Esophagus muscularis mucosa (tissue), 4 donors: ENCODE measurements at regions not wholly inside any gene's neighbourhood (a gene's known extent, or its start where the extent isn't known, plus 50 kb on each side); places are given as distances from the start of the nearest gene placed in this dataset.

Experiments used
- DNase-seq: peaks from one replicate; pipeline ENCODE4 v3.0.0-alpha.2; 2017; ENCODE audit errors: extremely low spot score
- H3K27ac ChIP-seq, 4 donors: fragments of 200-600 bp; sonication (generic); replicated peaks in 1 of 4; 1 replicate in 3 of 4; 2 replicates in 1 of 4; pipeline ENCODE4 v1.5.1; 2016 to 2019; ENCODE audit warnings: mild to moderate bottlenecking in 1 of 4
- H3K27me3 ChIP-seq, 4 donors: fragments of 200-600 bp; sonication (generic); one replicate each; pipeline versions ENCODE4 v1.5.1 to v1.6.0; 2016 to 2019
- H3K36me3 ChIP-seq, 4 donors: fragments of 200-600 bp; sonication (generic); one replicate each; pipeline ENCODE4 v1.5.1; 2016 to 2019
- H3K4me1 ChIP-seq, 4 donors: fragments of 200-600 bp; sonication (generic); one replicate each; pipeline ENCODE4 v1.5.1; 2016 to 2019
- H3K4me3 ChIP-seq, 4 donors: fragments of 200-600 bp; sonication (generic); 1 replicate in 2 of 4; 2 replicates in 2 of 4; pipeline ENCODE4 v1.5.1; 2016 to 2019; ENCODE audit warnings: mild to moderate bottlenecking in 4 of 4, moderate library complexity in 1 of 4
- H3K9me3 ChIP-seq, 4 donors: fragments of 200-600 bp; sonication (generic); 1 replicate in 3 of 4; 2 replicates in 1 of 4; pipeline ENCODE4 v1.5.1; 2016 to 2019
- EP300 ChIP-seq: sonication (generic); formaldehyde crosslinking; IDR thresholded peaks from one replicate; pipeline ENCODE4 v1.6.1; 2017; ENCODE audit warnings: antibody characterized with exemption
- POLR2A ChIP-seq: fragments of 450-650 bp; IDR thresholded peaks from one replicate; pipeline ENCODE4 v1.6.1; 2017; ENCODE audit warnings: antibody characterized with exemption, moderate library complexity, mild to moderate bottlenecking, low read depth
- POLR2AphosphoS5 ChIP-seq, 2 donors: sonication (generic); formaldehyde crosslinking; IDR thresholded peaks; one replicate each; pipeline ENCODE4 v1.6.1; 2017; ENCODE audit warnings: antibody characterized with exemption in 2 of 2
- WGBS: methylation state at CpG from one replicate; pipeline ENCODE4 v1.1.5; 2018; 5-methylcytosine and 5-hydroxymethylcytosine counted together
- intact Hi-C: fragments of 100-400 bp; cut with DNase I; formaldehyde crosslinking; loops from one replicate; pipeline ENCODE4 v1.15.1; 2023
- TF ChIP-seq, protein P1 (sequence below), 3 experiments: fragments of 200-600 bp in 2 of 3; fragments of 450-650 bp in 1 of 3; sonication (generic) in 2 of 3; IDR thresholded peaks; one replicate each; pipeline ENCODE4 v1.5.1; 2017 to 2019; ENCODE audit warnings: antibody characterized with exemption in 3 of 3, mild to moderate bottlenecking in 2 of 3, moderate library complexity in 1 of 3

DNA sequence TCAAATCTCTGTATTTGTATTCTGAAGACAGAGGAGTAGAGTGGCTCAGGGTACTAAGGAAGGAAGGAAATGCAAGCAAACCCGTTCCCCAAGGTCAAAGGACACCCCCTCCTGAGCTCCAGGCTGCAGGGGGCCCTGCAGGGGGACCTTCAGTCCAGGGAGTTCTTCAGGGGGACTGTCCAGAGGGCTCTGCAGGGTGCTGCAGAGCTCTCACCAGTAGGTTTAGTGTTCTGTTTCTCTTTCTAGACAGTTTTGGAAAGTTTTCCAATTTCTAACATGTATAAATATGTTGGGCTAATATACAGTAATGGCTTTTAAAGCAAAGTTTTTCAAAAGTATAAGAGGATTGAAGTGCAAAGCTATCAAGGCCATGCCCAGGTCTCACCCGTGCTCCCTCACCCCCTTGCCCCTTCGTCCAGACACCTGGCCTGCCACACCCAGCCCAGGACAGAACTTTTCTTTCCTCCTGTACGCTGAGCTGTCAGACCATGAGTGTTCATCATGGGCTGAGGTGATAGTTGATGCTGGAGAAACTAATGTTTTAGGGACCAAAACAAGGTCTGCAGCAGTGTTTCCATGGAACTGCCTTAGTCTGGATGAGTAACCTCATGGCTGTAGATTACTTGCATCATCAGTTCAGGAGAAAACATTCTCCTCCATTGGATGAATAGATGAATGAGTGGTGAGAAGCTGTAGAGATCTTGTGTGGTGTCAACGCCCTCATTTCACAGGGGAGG lies 134.2 kb downstream of the GLI2 start:
- intact Hi-C loops, result loop anchor here (5.0 kb wide), 1 partner anchor 133 kb away; the partner anchor contains the start of gene GLI2
- Histone ChIP-seq H3K4me3 (no peak overlapping the region), H3K4me1 (peaks cover 12 to 70% (median 53%) of the 10 kb centered on the region in 4 donors), H3K9me3 (no peaks in the 10 kb centered on the region), H3K27ac (no peak overlapping the region), H3K27me3 (no peaks in the 10 kb centered on the region), H3K36me3 (no peaks in the 10 kb centered on the region)
- TF ChIP-seq, protein P1, sequence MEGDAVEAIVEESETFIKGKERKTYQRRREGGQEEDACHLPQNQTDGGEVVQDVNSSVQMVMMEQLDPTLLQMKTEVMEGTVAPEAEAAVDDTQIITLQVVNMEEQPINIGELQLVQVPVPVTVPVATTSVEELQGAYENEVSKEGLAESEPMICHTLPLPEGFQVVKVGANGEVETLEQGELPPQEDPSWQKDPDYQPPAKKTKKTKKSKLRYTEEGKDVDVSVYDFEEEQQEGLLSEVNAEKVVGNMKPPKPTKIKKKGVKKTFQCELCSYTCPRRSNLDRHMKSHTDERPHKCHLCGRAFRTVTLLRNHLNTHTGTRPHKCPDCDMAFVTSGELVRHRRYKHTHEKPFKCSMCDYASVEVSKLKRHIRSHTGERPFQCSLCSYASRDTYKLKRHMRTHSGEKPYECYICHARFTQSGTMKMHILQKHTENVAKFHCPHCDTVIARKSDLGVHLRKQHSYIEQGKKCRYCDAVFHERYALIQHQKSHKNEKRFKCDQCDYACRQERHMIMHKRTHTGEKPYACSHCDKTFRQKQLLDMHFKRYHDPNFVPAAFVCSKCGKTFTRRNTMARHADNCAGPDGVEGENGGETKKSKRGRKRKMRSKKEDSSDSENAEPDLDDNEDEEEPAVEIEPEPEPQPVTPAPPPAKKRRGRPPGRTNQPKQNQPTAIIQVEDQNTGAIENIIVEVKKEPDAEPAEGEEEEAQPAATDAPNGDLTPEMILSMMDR (IDR thresholded peaks at IDR 0.05), result no peak
- no peak for TF ChIP-seq POLR2AphosphoS5 (IDR thresholded peaks at IDR 0.05)
- no peak for TF ChIP-seq POLR2A
- no peak for TF ChIP-seq EP300
- no peak for DNase-seq
- 72% methylated on average over 5 of the region's 5 CpGs for WGBS

DNA sequence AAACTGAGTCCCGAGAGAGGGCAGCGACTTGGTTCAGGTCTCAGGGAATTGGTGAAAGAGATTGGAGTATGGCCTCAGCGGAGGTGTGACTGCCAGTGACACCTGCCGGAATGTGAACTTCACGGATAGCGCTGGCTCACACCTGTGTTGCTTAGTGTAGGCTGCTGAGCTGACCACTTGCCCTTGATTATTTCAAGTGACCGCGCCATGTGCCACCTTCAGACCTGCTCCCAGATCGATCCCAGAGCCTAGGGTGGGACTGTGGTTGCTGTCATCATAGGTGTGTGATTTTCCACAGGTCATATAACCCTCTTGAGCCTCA lies 134.8 kb downstream of the GLI2 start:
- DNase-seq, result no peak
- peaks cover 12 to 70% (median 54%) of the 10 kb centered on the region in 4 donors for H3K4me1 ChIP-seq
- H3K4me3 ChIP-seq, result no peak overlapping the region
- H3K36me3 ChIP-seq, result no peaks in the 10 kb centered on the region
- TF ChIP-seq, protein P1 (IDR thresholded peaks at IDR 0.05), result no peak
- TF ChIP-seq POLR2A, result no peak
- TF ChIP-seq EP300, result no peak
- TF ChIP-seq POLR2AphosphoS5 (IDR thresholded peaks at IDR 0.05), result no peak
- no peaks in the 10 kb centered on the region for H3K9me3 ChIP-seq
- H3K27ac ChIP-seq, result no peak overlapping the region
- 94% methylated on average over 9 of the region's 9 CpGs for WGBS
- no peaks in the 10 kb centered on the region for H3K27me3 ChIP-seq
- intact Hi-C loops, result no loop called here

DNA sequence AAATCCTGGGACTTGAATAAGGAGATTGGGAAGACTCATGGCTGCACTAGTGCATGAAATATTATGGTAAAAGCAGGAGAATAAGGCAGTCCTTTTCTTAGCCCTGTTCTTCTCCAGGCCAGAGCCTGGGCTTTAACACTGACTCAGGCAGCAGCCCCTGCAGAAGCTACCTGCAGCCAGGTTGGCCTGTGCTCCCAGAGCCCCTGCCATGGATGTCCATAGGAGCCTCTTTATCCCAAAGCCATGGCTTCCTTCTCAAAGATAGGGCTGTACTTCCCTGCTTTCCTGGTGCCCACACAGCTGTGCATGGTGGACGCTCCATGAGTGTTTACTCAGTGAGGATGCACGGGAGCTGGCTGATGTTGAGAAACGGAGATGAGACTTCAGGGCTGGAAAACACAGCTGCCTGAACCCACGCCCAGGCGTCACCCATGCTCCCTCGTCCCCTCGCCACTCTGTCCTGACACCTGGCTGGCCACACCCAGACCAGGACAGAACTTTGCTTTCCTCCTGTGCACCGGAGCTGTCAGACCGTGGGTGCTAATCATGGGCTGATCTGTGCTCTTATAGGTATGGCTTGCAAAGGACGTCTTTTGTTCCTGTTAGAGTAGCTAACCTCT lies 135.5 kb downstream of the GLI2 start:
- Histone ChIP-seq H3K9me3 (no peaks in the 10 kb centered on the region), H3K4me1 (peaks cover 12 to 69% (median 49%) of the 10 kb centered on the region in 4 donors), H3K27ac (no peak overlapping the region), H3K4me3 (no peak overlapping the region), H3K27me3 (no peaks in the 10 kb centered on the region), H3K36me3 (no peaks in the 10 kb centered on the region)
- DNase-seq, result no peak
- intact Hi-C loops, result no loop called here
- TF ChIP-seq, protein P1 (IDR thresholded peaks at IDR 0.05), result no peak
- TF ChIP-seq EP300 (no peak), POLR2A (no peak), POLR2AphosphoS5 (IDR thresholded peaks at IDR 0.05) (no peak)
- 85% methylated on average over 10 of the region's 10 CpGs for WGBS

DNA sequence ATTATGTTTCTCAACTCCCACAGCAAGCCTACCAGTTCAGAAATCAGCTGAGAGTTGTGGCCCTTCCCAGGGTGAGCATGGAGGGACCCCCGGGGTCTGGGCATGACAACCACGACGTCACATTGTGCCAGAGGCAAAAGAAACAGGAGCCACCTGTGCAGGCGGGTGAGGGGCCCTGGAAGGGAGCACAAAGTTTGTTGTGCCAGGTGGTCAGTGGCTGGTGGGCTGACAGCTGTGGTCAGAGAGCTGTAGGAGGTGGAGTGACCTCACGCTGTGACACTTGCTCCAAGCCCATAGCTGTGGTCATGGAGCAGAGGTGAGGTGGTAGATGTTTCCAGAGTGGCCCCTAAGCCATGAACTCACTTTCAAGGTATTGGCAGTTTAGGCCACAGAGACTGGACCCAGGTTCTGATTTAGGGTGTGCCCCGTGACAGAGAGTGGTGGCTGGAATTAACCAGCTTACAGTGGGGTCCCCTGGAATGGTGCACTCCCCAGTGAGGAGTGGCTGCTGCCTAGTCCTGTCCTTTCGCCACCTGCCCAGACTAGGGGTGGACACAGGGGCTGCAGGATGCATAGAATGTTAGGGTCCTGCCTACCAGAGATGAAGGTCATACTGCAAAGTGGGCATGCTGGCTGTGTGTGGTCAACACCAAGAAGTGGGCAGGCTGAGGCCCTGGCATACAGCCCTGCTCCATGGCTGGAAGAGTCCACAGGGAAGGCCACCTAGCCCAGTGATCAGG lies 136.4 kb downstream of the GLI2 start:
- Histone ChIP-seq H3K4me1 (peaks cover 8 to 60% (median 41%) of the 10 kb centered on the region in 4 donors), H3K27ac (no peak overlapping the region), H3K9me3 (no peaks in the 10 kb centered on the region), H3K4me3 (no peak overlapping the region), H3K27me3 (no peaks in the 10 kb centered on the region), H3K36me3 (no peaks in the 10 kb centered on the region)
- intact Hi-C loops, result no loop called here
- no peak for DNase-seq
- 85% methylated on average over 6 of the region's 7 CpGs for WGBS
- TF ChIP-seq, protein P1 (IDR thresholded peaks at IDR 0.05), result no peak
- TF ChIP-seq POLR2A (no peak), POLR2AphosphoS5 (IDR thresholded peaks at IDR 0.05) (no peak), EP300 (no peak)
